Esophagus squamous epithelium (tissue), 5 donors: ENCODE measurements at regions not wholly inside any gene's neighbourhood (a gene's known extent, or its start where the extent isn't known, plus 50 kb on each side); places are given as distances from the start of the nearest gene placed in this dataset.

ENCODE experiments used
- DNase-seq: peaks from one replicate; lab custom pipeline; 2025; lab: John Stamatoyannopoulos, UW
- H3K27ac ChIP-seq, 4 donors: fragments of 200-600 bp; sonication (generic); one replicate each; pipeline ENCODE4 v1.5.1; 2016 to 2019; ENCODE audit warnings: mild to moderate bottlenecking in 1 of 4
- H3K27me3 ChIP-seq, 4 donors: fragments of 200-600 bp; sonication (generic); 1 replicate in 3 of 4; 2 replicates in 1 of 4; pipeline versions ENCODE4 v1.5.1 to v1.6.0; 2017 to 2021; ENCODE audit warnings: antibody characterized with exemption in 1 of 4
- H3K36me3 ChIP-seq, 3 donors: fragments of 200-600 bp; sonication (generic); one replicate each; pipeline ENCODE4 v1.5.1; 2016 to 2019
- H3K4me1 ChIP-seq, 3 donors: fragments of 200-600 bp; sonication (generic); one replicate each; pipeline ENCODE4 v1.5.1; 2017 to 2019
- H3K4me3 ChIP-seq, 4 donors: fragments of 200-600 bp; sonication (generic); 1 replicate in 3 of 4; 2 replicates in 1 of 4; pipeline ENCODE4 v1.5.1; 2016 to 2019; ENCODE audit warnings: mild to moderate bottlenecking in 2 of 4, moderate library complexity in 1 of 4
- H3K9me3 ChIP-seq, 3 donors: fragments of 200-600 bp; sonication (generic); one replicate each; pipeline ENCODE4 v1.5.1; 2016 to 2019
- CTCF ChIP-seq, 6 experiments: fragments of 450-650 bp in 4 of 6; fragments of 200-600 bp in 2 of 6; sonication (generic) in 2 of 6; IDR thresholded peaks; one replicate each; pipeline ENCODE4 v1.5.1; 2016 to 2019; ENCODE audit warnings: antibody characterized with exemption in 6 of 6, mild to moderate bottlenecking in 4 of 6, moderate library complexity in 4 of 6
- POLR2A ChIP-seq, 4 donors: fragments of 450-650 bp; IDR thresholded peaks; one replicate each; pipeline ENCODE4 v1.6.1; 2017; ENCODE audit warnings: antibody characterized with exemption in 4 of 4, mild to moderate bottlenecking in 4 of 4, moderate library complexity in 3 of 4
- WGBS, 2 donors: methylation state at CpG; one replicate each; pipeline ENCODE4 v1.1.5; 2018; 5-methylcytosine and 5-hydroxymethylcytosine counted together
- intact Hi-C: fragments of 100-400 bp; cut with DNase I; formaldehyde crosslinking; loops from one replicate; pipeline ENCODE4 v1.15.0; 2022
- donor health status: DM: yes; HTN: yes; CAD: no.

- TF ChIP-seq POLR2A (IDR thresholded peaks at IDR 0.05) (no peak), CTCF (IDR thresholded peaks at IDR 0.05) (no peak)
- WGBS, 2 donors = 65 to 80% methylated on average over 6 of the region's 6 CpGs
- no peaks in the 10 kb centered on the region for H3K4me1 ChIP-seq
- no peaks in the 10 kb centered on the region for H3K36me3 ChIP-seq
- no peaks in the 10 kb centered on the region for H3K9me3 ChIP-seq
- no peak overlapping the region for H3K4me3 ChIP-seq
- intact Hi-C loops = no loop called here
- no peaks in the 10 kb centered on the region for H3K27me3 ChIP-seq
- no peak overlapping the region for H3K27ac ChIP-seq
- DNase-seq = no peak
These were observed 105.1 kb downstream of the BMP4 start for GRCh38 chr14:53851394-53852090.

GRCh38 chr14:53850714-53851296, 105.8 kb downstream of the BMP4 start:
- no peak for DNase-seq
- Histone ChIP-seq H3K36me3 (no peaks in the 10 kb centered on the region), H3K9me3 (no peaks in the 10 kb centered on the region), H3K4me3 (no peak overlapping the region), H3K27ac (no peak overlapping the region), H3K4me1 (no peaks in the 10 kb centered on the region), H3K27me3 (no peaks in the 10 kb centered on the region)
- WGBS, 2 donors = 40 to 42% methylated on average over 4 of the region's 4 CpGs
- intact Hi-C loops = no loop called here
- TF ChIP-seq CTCF (IDR thresholded peaks at IDR 0.05) (no peak), POLR2A (IDR thresholded peaks at IDR 0.05) (no peak)

GRCh38 chr14:53849549-53849948, 107.1 kb downstream of the BMP4 start:
- Histone ChIP-seq H3K9me3 (no peaks in the 10 kb centered on the region), H3K4me1 (no peaks in the 10 kb centered on the region), H3K27ac (no peak overlapping the region), H3K4me3 (no peak overlapping the region), H3K36me3 (no peaks in the 10 kb centered on the region), H3K27me3 (no peaks in the 10 kb centered on the region)
- no peak for TF ChIP-seq CTCF (IDR thresholded peaks at IDR 0.05)
- no peak for TF ChIP-seq POLR2A (IDR thresholded peaks at IDR 0.05)
- DNase-seq = no peak
- WGBS, 2 donors = 90% methylated on average over 6 of the region's 6 CpGs
- intact Hi-C loops = no loop called here

GRCh38 chr14:53848854-53849253, 107.8 kb downstream of the BMP4 start:
- WGBS, 2 donors = 63 to 78% methylated on average over 5 of the region's 5 CpGs
- Histone ChIP-seq H3K36me3 (no peaks in the 10 kb centered on the region), H3K9me3 (no peaks in the 10 kb centered on the region), H3K27ac (no peak overlapping the region), H3K4me1 (no peaks in the 10 kb centered on the region), H3K4me3 (no peak overlapping the region), H3K27me3 (no peaks in the 10 kb centered on the region)
- DNase-seq = no peak
- intact Hi-C loops = no loop called here
- no peak for TF ChIP-seq POLR2A (IDR thresholded peaks at IDR 0.05)
- no peak for TF ChIP-seq CTCF (IDR thresholded peaks at IDR 0.05)

GRCh38 chr14:53847881-53848280, 108.7 kb downstream of the BMP4 start:
- Histone ChIP-seq H3K27ac (no peak overlapping the region), H3K36me3 (no peaks in the 10 kb centered on the region), H3K27me3 (no peaks in the 10 kb centered on the region), H3K4me3 (no peak overlapping the region), H3K9me3 (no peaks in the 10 kb centered on the region), H3K4me1 (no peaks in the 10 kb centered on the region)
- intact Hi-C loops = no loop called here
- TF ChIP-seq POLR2A (IDR thresholded peaks at IDR 0.05) (no peak), CTCF (IDR thresholded peaks at IDR 0.05) (no peak)
- 74 to 81% methylated on average over 5 to 7 of the region's 7 CpGs for WGBS, 2 donors
- no peak for DNase-seq
